H1 (cell line): ENCODE measurements at regions not wholly inside any gene's neighbourhood (a gene's known extent, or its start where the extent isn't known, plus 50 kb on each side); places are given as distances from the start of the nearest gene placed in this dataset.

Source experiments
- CHD7 ChIP-seq: fragments of 300-600 bp; sonication (generic); IDR thresholded peaks from 2 replicates; pipeline ENCODE4 v1.7.1; 2012; ENCODE audit warnings: low read length, moderate library complexity, mild to moderate bottlenecking, inconsistent platforms; ENCODE audit not compliant: insufficient replicate concordance
- MAX ChIP-seq: IDR thresholded peaks from 2 replicates; pipeline ENCODE4 v1.6.1; 2012; ENCODE audit warnings: inconsistent platforms
- SIRT6 ChIP-seq: IDR thresholded peaks from one replicate; pipeline ENCODE4 v1.7.1; 2012; ENCODE audit warnings: low read length, inconsistent platforms
- TBP ChIP-seq: IDR thresholded peaks from 2 replicates; pipeline ENCODE4 v1.6.1; 2011; ENCODE audit warnings: low read depth, low read length, improper control_type of control experiment

- TF ChIP-seq CHD7 (no peak), MAX (no peak), SIRT6 (no peak), TBP (no peak)
Measured at GRCh38 chr5:36759117-36759516, 117.5 kb upstream of the NIPBL start (continued).
